Prostate gland (tissue), 2 donors: ENCODE measurements at regions not wholly inside any gene's neighbourhood (a gene's known extent, or its start where the extent isn't known, plus 50 kb on each side); places are given as distances from the start of the nearest gene placed in this dataset.

Source experiments
- POLR2A ChIP-seq: fragments of 450-650 bp; IDR thresholded peaks from one replicate; pipeline ENCODE4 v1.6.1; 2016; ENCODE audit warnings: antibody characterized with exemption, mild to moderate bottlenecking
- POLR2AphosphoS5 ChIP-seq: sonication (generic); formaldehyde crosslinking; IDR thresholded peaks from one replicate; pipeline ENCODE4 v1.6.1; 2017; ENCODE audit warnings: antibody characterized with exemption
- TF ChIP-seq, protein P1 (sequence below), 4 experiments: fragments of 200-600 bp in 2 of 4; fragments of 450-650 bp in 2 of 4; sonication (generic) in 2 of 4; IDR thresholded peaks; 1 replicate in 3 of 4; 2 replicates in 1 of 4; pipeline ENCODE4 v1.5.1; 2016 to 2019; ENCODE audit warnings: antibody characterized with exemption in 4 of 4, mild to moderate bottlenecking in 2 of 4, moderate library complexity in 2 of 4

DNA sequence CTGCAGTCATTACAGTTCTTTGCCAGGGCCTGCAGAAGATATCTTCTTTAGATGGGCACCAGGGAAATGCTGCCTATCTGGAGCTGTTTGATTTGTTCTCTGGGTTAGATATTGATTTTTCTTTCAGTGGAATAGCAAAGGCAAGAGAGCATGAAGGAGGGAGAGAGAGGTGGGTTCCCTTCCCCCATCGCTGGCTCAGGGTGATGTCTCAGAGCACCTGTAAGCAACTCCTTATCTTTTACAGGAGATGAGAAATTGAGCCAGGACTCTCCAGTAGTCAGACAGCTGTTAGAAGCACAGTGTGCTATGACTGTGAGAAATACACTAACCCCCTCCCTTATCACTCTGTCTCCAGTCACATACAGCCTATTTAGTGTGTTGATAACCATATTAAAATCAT is 89.3 kb upstream of the SLC24A5 start:
- TF ChIP-seq POLR2A (no peak), POLR2AphosphoS5 (no peak)
- TF ChIP-seq, protein P1, sequence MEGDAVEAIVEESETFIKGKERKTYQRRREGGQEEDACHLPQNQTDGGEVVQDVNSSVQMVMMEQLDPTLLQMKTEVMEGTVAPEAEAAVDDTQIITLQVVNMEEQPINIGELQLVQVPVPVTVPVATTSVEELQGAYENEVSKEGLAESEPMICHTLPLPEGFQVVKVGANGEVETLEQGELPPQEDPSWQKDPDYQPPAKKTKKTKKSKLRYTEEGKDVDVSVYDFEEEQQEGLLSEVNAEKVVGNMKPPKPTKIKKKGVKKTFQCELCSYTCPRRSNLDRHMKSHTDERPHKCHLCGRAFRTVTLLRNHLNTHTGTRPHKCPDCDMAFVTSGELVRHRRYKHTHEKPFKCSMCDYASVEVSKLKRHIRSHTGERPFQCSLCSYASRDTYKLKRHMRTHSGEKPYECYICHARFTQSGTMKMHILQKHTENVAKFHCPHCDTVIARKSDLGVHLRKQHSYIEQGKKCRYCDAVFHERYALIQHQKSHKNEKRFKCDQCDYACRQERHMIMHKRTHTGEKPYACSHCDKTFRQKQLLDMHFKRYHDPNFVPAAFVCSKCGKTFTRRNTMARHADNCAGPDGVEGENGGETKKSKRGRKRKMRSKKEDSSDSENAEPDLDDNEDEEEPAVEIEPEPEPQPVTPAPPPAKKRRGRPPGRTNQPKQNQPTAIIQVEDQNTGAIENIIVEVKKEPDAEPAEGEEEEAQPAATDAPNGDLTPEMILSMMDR (IDR thresholded peaks at IDR 0.05): no peak
